T-helper 2 cell treated with Interferon-gamma antibody and Interleukin-4, amounts not matched to agents 5 μg/mL and 100 μg/mL, for 36 hours (primary cell): ENCODE measurements at regions not wholly inside any gene's neighbourhood (a gene's known extent, or its start where the extent isn't known, plus 50 kb on each side); places are given as distances from the start of the nearest gene placed in this dataset.

Experiments used
- DNase-seq: peaks from one replicate; pipeline ENCODE4 v3.0.0; 2021; ENCODE audit warnings: low spot score
- H3K27ac Mint-ChIP-seq: one replicate; pipeline ENCODE4 v1.8.0; 2021; ENCODE audit warnings: mild to moderate bottlenecking, mixed read lengths
- H3K27me3 Mint-ChIP-seq: one replicate; pipeline ENCODE4 v1.8.0; 2021; ENCODE audit warnings: low read depth, mixed read lengths
- H3K36me3 Mint-ChIP-seq: one replicate; pipeline ENCODE4 v1.8.0; 2021; ENCODE audit warnings: low read depth, mixed read lengths
- H3K4me1 Mint-ChIP-seq: one replicate; pipeline ENCODE4 v1.8.0; 2021; ENCODE audit warnings: low read depth, mixed read lengths
- H3K4me3 Mint-ChIP-seq: one replicate; pipeline ENCODE4 v1.8.0; 2022; ENCODE audit warnings: mild to moderate bottlenecking, moderate library complexity, mixed read lengths
- H3K9me3 Mint-ChIP-seq: one replicate; pipeline ENCODE4 v1.8.0; 2021; ENCODE audit warnings: mixed read lengths

- Mint-ChIP-seq H3K4me3 (no peak overlapping the region), H3K4me1 (no peaks in the 10 kb centered on the region), H3K9me3 (no peaks in the 10 kb centered on the region), H3K27me3 (peaks cover 2% of the 10 kb centered on the region), H3K36me3 (no peaks in the 10 kb centered on the region), H3K27ac (no peak overlapping the region)
- DNase-seq = no peak
Observed at GRCh38 chr2:175553910-175554309, 372.4 kb upstream of the ATP5MC3 start.

DNA sequence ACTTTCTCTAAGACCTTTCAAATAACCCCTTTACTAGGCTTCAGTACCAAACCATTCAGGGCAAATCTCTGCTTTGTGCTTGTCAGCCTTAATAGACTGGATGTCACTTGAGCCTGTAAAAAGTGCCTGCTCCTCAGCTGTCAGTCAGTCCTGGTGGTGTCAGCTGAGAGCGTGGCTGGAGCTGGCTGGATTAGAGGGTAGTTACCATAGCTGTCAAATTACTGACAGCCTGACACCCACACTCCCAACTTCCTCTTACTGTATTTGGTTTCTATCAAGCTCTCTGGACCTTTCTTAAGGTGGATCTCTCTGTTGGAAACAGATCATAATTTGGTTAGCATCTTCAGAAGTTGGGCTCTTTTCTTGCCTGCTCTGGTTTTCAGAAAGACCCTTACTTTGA lies 371.4 kb upstream of the ATP5MC3 start:
- H3K4me1 Mint-ChIP-seq = no peaks in the 10 kb centered on the region
- H3K27ac Mint-ChIP-seq = no peak overlapping the region
- no peak overlapping the region for H3K4me3 Mint-ChIP-seq
- no peak for DNase-seq
- no peaks in the 10 kb centered on the region for H3K9me3 Mint-ChIP-seq
- H3K36me3 Mint-ChIP-seq = no peaks in the 10 kb centered on the region
- peaks cover under 1% of the 10 kb centered on the region for H3K27me3 Mint-ChIP-seq

- DNase-seq = no peak
- H3K27ac Mint-ChIP-seq = no peak overlapping the region
- no peak overlapping the region for H3K4me3 Mint-ChIP-seq
- H3K9me3 Mint-ChIP-seq = peaks cover 3% of the 10 kb centered on the region
- no peaks in the 10 kb centered on the region for H3K36me3 Mint-ChIP-seq
- H3K4me1 Mint-ChIP-seq = no peaks in the 10 kb centered on the region
- H3K27me3 Mint-ChIP-seq = peaks cover 3% of the 10 kb centered on the region
Observed at GRCh38 chr2:175540421-175540820, 358.9 kb upstream of the ATP5MC3 start.

DNA sequence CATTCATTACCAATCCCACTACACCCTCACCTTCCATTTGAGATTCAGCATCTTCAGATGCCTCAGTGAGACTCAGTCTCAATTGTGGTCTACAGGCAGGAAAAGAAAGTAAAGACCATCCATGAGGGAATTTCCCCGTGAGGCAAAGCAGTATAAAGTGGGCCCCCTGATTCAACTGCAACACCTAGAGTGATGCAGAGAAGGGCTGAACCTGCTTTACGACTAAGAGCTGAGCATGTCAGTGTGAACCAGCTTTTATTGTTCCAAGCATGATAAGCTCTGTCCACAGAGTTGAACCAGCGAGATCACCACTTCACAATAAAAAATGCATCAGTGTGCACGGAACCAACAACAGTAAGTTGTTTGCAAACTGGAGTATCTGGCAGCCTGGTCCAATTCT lies 357.6 kb upstream of the ATP5MC3 start:
- no peaks in the 10 kb centered on the region for H3K9me3 Mint-ChIP-seq
- no peaks in the 10 kb centered on the region for H3K4me1 Mint-ChIP-seq
- H3K36me3 Mint-ChIP-seq = no peaks in the 10 kb centered on the region
- no peak for DNase-seq
- no peak overlapping the region for H3K27ac Mint-ChIP-seq
- H3K27me3 Mint-ChIP-seq = no peaks in the 10 kb centered on the region
- H3K4me3 Mint-ChIP-seq = no peak overlapping the region

GRCh38 chr2:175536059-175536458 lies 354.5 kb upstream of the ATP5MC3 start:
- Mint-ChIP-seq H3K27me3 (no peaks in the 10 kb centered on the region), H3K4me3 (no peak overlapping the region), H3K9me3 (no peaks in the 10 kb centered on the region), H3K36me3 (no peaks in the 10 kb centered on the region), H3K27ac (no peak overlapping the region), H3K4me1 (no peaks in the 10 kb centered on the region)
- DNase-seq = no peak

GRCh38 chr2:175535631-175536030 lies 354.1 kb upstream of the ATP5MC3 start:
- Mint-ChIP-seq H3K27ac (no peak overlapping the region), H3K27me3 (no peaks in the 10 kb centered on the region)

GRCh38 chr2:175525975-175526374 lies 344.5 kb upstream of the ATP5MC3 start:
- Mint-ChIP-seq H3K27me3 (no peaks in the 10 kb centered on the region), H3K4me1 (no peaks in the 10 kb centered on the region), H3K36me3 (no peaks in the 10 kb centered on the region), H3K27ac (no peak overlapping the region), H3K9me3 (no peaks in the 10 kb centered on the region), H3K4me3 (no peak overlapping the region)
- no peak for DNase-seq

More at GRCh38 chr2:175535631-175536030, 354.1 kb upstream of the ATP5MC3 start:
- Mint-ChIP-seq H3K36me3 (no peaks in the 10 kb centered on the region), H3K4me1 (no peaks in the 10 kb centered on the region), H3K9me3 (no peaks in the 10 kb centered on the region), H3K4me3 (no peak overlapping the region)
- DNase-seq = no peak

- DNase-seq = no peak
- Mint-ChIP-seq H3K4me1 (no peaks in the 10 kb centered on the region), H3K9me3 (no peaks in the 10 kb centered on the region), H3K27me3 (no peaks in the 10 kb centered on the region), H3K27ac (no peak overlapping the region), H3K36me3 (no peaks in the 10 kb centered on the region), H3K4me3 (no peak overlapping the region)
Observed at GRCh38 chr2:175523001-175523400, 341.5 kb upstream of the ATP5MC3 start.

GRCh38 chr2:175518206-175518605 lies 336.7 kb upstream of the ATP5MC3 start:
- Mint-ChIP-seq H3K27me3 (no peaks in the 10 kb centered on the region), H3K36me3 (no peaks in the 10 kb centered on the region), H3K4me3 (no peak overlapping the region), H3K4me1 (no peaks in the 10 kb centered on the region), H3K27ac (no peak overlapping the region), H3K9me3 (no peaks in the 10 kb centered on the region)
- no peak for DNase-seq

DNA sequence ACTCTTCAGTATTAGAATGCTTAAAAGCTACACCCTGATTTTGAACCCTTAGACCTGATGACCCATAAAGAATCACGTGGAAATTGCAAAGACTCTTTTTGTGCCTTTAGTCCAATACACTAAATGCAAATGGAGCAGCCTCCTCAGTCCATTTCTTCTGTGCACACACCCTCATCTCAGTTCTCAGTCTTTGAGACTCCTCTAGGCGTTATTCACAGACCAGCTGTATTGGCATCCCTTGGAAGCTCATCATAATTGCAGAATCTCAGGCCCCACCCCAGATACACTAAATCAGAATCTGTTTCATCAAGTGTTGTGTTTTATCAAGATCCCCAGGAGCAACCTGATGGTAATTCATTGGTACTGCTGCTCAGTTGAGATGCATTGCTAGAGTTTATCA lies 335.0 kb upstream of the ATP5MC3 start:
- Mint-ChIP-seq H3K4me3 (no peak overlapping the region), H3K27ac (no peak overlapping the region), H3K9me3 (peaks cover 5% of the 10 kb centered on the region), H3K36me3 (no peaks in the 10 kb centered on the region), H3K27me3 (no peaks in the 10 kb centered on the region), H3K4me1 (no peaks in the 10 kb centered on the region)
- DNase-seq = no peak

GRCh38 chr2:175500255-175500654 lies 318.7 kb upstream of the ATP5MC3 start:
- Mint-ChIP-seq H3K9me3 (peaks cover 23% of the 10 kb centered on the region), H3K36me3 (no peaks in the 10 kb centered on the region), H3K4me3 (no peak overlapping the region), H3K27ac (no peak overlapping the region), H3K4me1 (no peaks in the 10 kb centered on the region), H3K27me3 (peaks cover 2% of the 10 kb centered on the region)
- DNase-seq = no peak

DNA sequence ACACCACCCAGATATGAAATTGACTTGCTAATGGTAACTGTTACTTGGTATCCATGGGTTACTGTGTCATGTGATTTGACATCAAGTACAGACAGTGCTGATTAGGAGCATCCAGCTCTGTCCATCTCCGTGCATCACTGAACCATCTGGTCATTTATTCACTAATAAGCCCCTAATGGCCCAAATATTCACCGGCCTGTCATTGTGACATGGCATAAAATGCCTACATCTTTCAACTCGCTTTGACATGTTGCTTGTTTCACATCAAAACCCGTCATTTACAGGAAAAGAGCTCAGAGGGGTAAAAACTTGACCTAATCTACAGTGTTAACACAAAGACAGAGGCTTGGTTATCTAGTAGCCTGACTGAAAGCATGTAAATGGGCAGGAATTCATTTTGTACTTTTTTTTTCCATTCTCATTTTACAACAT lies 308.9 kb upstream of the ATP5MC3 start:
- DNase-seq = no peak
- H3K4me1 Mint-ChIP-seq = no peaks in the 10 kb centered on the region

GRCh38 chr2:175478096-175478768 lies 296.7 kb upstream of the ATP5MC3 start:
- DNase-seq = no peak
- Mint-ChIP-seq H3K36me3 (no peaks in the 10 kb centered on the region), H3K27me3 (no peaks in the 10 kb centered on the region)

More for the DNA sequence above, 308.9 kb upstream of the ATP5MC3 start:
- no peaks in the 10 kb centered on the region for H3K9me3 Mint-ChIP-seq
- no peak overlapping the region for H3K27ac Mint-ChIP-seq
- no peaks in the 10 kb centered on the region for H3K36me3 Mint-ChIP-seq
- no peaks in the 10 kb centered on the region for H3K27me3 Mint-ChIP-seq
- no peak overlapping the region for H3K4me3 Mint-ChIP-seq

GRCh38 chr2:175476948-175477347 lies 295.4 kb upstream of the ATP5MC3 start:
- no peaks in the 10 kb centered on the region for H3K36me3 Mint-ChIP-seq
- no peak overlapping the region for H3K27ac Mint-ChIP-seq
- no peaks in the 10 kb centered on the region for H3K27me3 Mint-ChIP-seq
- H3K4me1 Mint-ChIP-seq = no peaks in the 10 kb centered on the region
- H3K4me3 Mint-ChIP-seq = no peak overlapping the region
- no peak for DNase-seq
- H3K9me3 Mint-ChIP-seq = no peaks in the 10 kb centered on the region

More at GRCh38 chr2:175478096-175478768, 296.7 kb upstream of the ATP5MC3 start:
- Mint-ChIP-seq H3K4me3 (no peak overlapping the region), H3K4me1 (no peaks in the 10 kb centered on the region), H3K9me3 (no peaks in the 10 kb centered on the region), H3K27ac (no peak overlapping the region)

DNA sequence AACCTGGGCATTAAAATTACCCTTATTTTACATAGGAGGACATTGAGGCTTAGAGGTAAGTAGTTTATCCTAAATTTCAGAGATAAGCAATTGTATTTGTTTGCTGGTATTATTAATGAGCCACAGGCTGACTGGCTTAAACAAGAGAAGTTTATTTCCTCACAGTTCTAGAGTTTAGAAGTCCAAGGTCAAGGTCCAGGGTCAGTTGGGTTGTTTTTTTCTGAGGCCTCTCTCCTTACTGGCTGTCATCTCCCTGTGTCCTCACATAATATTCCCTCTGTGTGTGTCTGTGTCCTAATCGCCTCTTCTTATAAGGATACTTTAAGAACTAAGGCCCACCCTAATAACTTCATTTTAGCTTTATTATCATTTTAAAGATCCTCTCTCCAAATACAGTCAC lies 294.9 kb upstream of the ATP5MC3 start:
- H3K27me3 Mint-ChIP-seq = no peaks in the 10 kb centered on the region
- H3K4me3 Mint-ChIP-seq = no peak overlapping the region
- no peak overlapping the region for H3K27ac Mint-ChIP-seq
- no peak for DNase-seq
- no peaks in the 10 kb centered on the region for H3K36me3 Mint-ChIP-seq
- H3K4me1 Mint-ChIP-seq = no peaks in the 10 kb centered on the region
- no peaks in the 10 kb centered on the region for H3K9me3 Mint-ChIP-seq
